NCI-H2196 (cell line): ENCODE measurements at regions not wholly inside any gene's neighbourhood (a gene's known extent, or its start where the extent isn't known, plus 50 kb on each side); places are given as distances from the start of the nearest gene placed in this dataset.
"Not testable (repeated sequence)": the region's sequence is repeated elsewhere in the genome, so short reads cannot be mapped to it uniquely, and the experiment has no call there.

ENCODE experiments used
- DNase-seq: peaks from one replicate; lab custom pipeline; 2025; ENCODE audit not compliant: unreplicated experiment; lab: John Stamatoyannopoulos, UW

GRCh38 chr3:107465064-107465631, 57.6 kb upstream of the BBX start:
- DNase-seq: no peak

GRCh38 chr3:107468782-107469181, 54.0 kb upstream of the BBX start:
- DNase-seq: no peak

GRCh38 chr3:107470496-107470895, 52.3 kb upstream of the BBX start:
- DNase-seq: not testable (repeated sequence)
